Endothelial cell of umbilical vein (primary cell): ENCODE measurements at regions not wholly inside any gene's neighbourhood (a gene's known extent, or its start where the extent isn't known, plus 50 kb on each side); places are given as distances from the start of the nearest gene placed in this dataset.

ENCODE experiments used
- TF ChIP-seq, protein P1 (sequence below), 2 donors: IDR thresholded peaks; 1 replicate in 1 of 2; 2 replicates in 1 of 2; pipeline ENCODE4 v1.5.1; 2011; ENCODE audit warnings: low read length in 2 of 2, mild to moderate bottlenecking in 2 of 2, moderate library complexity in 2 of 2, control low read depth in 1 of 2, inconsistent platforms in 1 of 2, low read depth in 1 of 2; ENCODE audit not compliant: insufficient read depth in 1 of 2; ENCODE audit errors: extremely low read depth in 1 of 2
- TF ChIP-seq, protein P2 (sequence below): IDR thresholded peaks from 2 replicates; pipeline ENCODE4 v1.6.1; 2011; ENCODE audit not compliant: insufficient read depth, insufficient read length

DNA sequence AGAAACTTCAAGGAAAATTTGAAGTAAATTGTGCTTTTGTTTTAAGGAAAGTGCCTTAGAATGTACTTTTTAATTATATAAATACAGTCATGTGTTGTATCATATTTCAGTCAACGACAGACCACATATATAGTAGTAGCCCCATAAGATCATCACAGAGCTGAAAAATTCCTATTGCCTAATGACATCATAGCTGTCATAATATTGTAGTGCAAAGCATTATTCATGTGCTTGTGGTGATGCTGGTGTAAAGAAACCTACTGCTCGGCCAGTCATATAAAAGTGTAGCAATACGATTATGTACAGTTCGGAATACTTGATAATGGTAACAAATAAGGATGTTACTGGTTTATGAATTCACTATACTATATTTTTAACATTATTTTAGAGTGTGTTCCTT lies 198.9 kb upstream of the SLC16A7 start:
- TF ChIP-seq, protein P1, sequence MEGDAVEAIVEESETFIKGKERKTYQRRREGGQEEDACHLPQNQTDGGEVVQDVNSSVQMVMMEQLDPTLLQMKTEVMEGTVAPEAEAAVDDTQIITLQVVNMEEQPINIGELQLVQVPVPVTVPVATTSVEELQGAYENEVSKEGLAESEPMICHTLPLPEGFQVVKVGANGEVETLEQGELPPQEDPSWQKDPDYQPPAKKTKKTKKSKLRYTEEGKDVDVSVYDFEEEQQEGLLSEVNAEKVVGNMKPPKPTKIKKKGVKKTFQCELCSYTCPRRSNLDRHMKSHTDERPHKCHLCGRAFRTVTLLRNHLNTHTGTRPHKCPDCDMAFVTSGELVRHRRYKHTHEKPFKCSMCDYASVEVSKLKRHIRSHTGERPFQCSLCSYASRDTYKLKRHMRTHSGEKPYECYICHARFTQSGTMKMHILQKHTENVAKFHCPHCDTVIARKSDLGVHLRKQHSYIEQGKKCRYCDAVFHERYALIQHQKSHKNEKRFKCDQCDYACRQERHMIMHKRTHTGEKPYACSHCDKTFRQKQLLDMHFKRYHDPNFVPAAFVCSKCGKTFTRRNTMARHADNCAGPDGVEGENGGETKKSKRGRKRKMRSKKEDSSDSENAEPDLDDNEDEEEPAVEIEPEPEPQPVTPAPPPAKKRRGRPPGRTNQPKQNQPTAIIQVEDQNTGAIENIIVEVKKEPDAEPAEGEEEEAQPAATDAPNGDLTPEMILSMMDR (IDR thresholded peaks at IDR 0.05; ENCODE audit: extremely low read depth in 1 of 2, insufficient read depth in 1 of 2, low read depth in 1 of 2, low read length in 2 of 2), result no peak
- TF ChIP-seq, protein P2, sequence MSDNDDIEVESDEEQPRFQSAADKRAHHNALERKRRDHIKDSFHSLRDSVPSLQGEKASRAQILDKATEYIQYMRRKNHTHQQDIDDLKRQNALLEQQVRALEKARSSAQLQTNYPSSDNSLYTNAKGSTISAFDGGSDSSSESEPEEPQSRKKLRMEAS, result no peak
